HepG2 (cell line): ENCODE measurements at regions not wholly inside any gene's neighbourhood (a gene's known extent, or its start where the extent isn't known, plus 50 kb on each side); places are given as distances from the start of the nearest gene placed in this dataset.

Experiments used
- ATAC-seq: fragments of 200-7000 bp; cut with Tn5 transposase; 3 replicates; pipeline ENCODE4 v1.9.1; 2020; ENCODE audit warnings: mild to moderate bottlenecking, moderate library complexity
- BruUV-seq: library from RNA; stranded (reverse); fragments of 400-500 nt; replicated peaks from 2 replicates; lab custom pipeline; 2021; lab: Mats Ljungman, UMichigan
- CTCF ChIA-PET: fragments of 300-600 bp; formaldehyde crosslinking; extraction: SDS; loops from one replicate; lab custom pipeline; 2021; ENCODE audit warnings: low total read pairs, inconsistent platforms, low intra/inter-chr PET ratio; lab: Yijun Ruan, JAX
- POLR2A ChIA-PET: fragments of 350-600 bp; sonication (Branson Sonifier 250); formaldehyde crosslinking; loops from one replicate; lab custom pipeline; 2020; ENCODE audit warnings: antibody characterized with exemption, inconsistent platforms; lab: Yijun Ruan, JAX
- DNase-seq: peaks from one replicate; pipeline ENCODE4 v3.0.0-alpha.2; 2015; ENCODE audit warnings: low spot score
- FAIRE-seq: peaks from 3 replicates; lab custom pipeline; 2011; peaks lifted over from hg19 to GRCh38; lab: Jason Lieb, UNC
- H2AFZ ChIP-seq: one replicate; pipeline ENCODE4 v1.6.1; 2011; ENCODE audit warnings: low read length, inconsistent platforms
- H3K27ac ChIP-seq: fragments of 300-600 bp; 3 replicates; pipeline ENCODE4 v1.8.0; 2011; ENCODE audit warnings: mixed run types, mild to moderate bottlenecking, mixed read lengths, low read length, inconsistent platforms; ENCODE audit not compliant: insufficient read depth; ENCODE audit errors: extremely low read length
- H3K27me3 ChIP-seq, 2 experiments: fragments of 200-600 bp in 1 of 2; 2 replicates in 1 of 2; 3 replicates in 1 of 2; pipeline versions ENCODE4 v1.6.0 to v1.8.0; 2011; ENCODE audit warnings: low read length in 2 of 2, mild to moderate bottlenecking in 2 of 2, moderate library complexity in 2 of 2, inconsistent platforms in 1 of 2; ENCODE audit not compliant: insufficient read depth in 2 of 2, control insufficient read depth in 1 of 2
- H3K36me3 ChIP-seq, 2 experiments: fragments of 200-600 bp in 1 of 2; replicated peaks in 1 of 2; 2 replicates in 1 of 2; 3 replicates in 1 of 2; pipeline versions ENCODE4 v1.5.1 to v1.8.0; 2011; ENCODE audit warnings: low read length in 2 of 2, inconsistent platforms in 1 of 2; ENCODE audit not compliant: insufficient read depth in 2 of 2, control insufficient read depth in 1 of 2
- H3K4me1 ChIP-seq: 2 replicates; pipeline ENCODE4 v1.5.1; 2012; ENCODE audit warnings: low read length, inconsistent platforms; ENCODE audit not compliant: insufficient read depth
- H3K4me2 ChIP-seq: 2 replicates; pipeline ENCODE4 v1.6.0; 2011; ENCODE audit warnings: low read depth, low read length, inconsistent platforms
- H3K4me3 ChIP-seq, 3 experiments: fragments of 200-600 bp in 1 of 3; sonication (generic), shearing (Covaris generic) in 1 of 3; replicated peaks in 1 of 3; 2 replicates each; pipeline ENCODE4 v1.5.1; 2011 to 2016; ENCODE audit warnings: low read length in 3 of 3, inconsistent platforms in 2 of 3, low read depth in 2 of 3, mild to moderate bottlenecking in 2 of 3, control low read depth in 1 of 3, mixed read lengths in 1 of 3; ENCODE audit not compliant: insufficient read depth in 1 of 3
- H3K79me2 ChIP-seq: one replicate; pipeline ENCODE4 v1.6.1; 2011; ENCODE audit warnings: low read length, inconsistent platforms; ENCODE audit not compliant: insufficient read depth
- H3K9ac ChIP-seq: 2 replicates; pipeline ENCODE4 v1.6.0; 2011; ENCODE audit warnings: mild to moderate bottlenecking, low read depth, low read length, inconsistent platforms; ENCODE audit not compliant: insufficient read depth
- H3K9me3 ChIP-seq: 2 replicates; pipeline ENCODE4 v1.5.1; 2012; ENCODE audit warnings: mild to moderate bottlenecking, low read length
- H4K20me1 ChIP-seq: 2 replicates; pipeline ENCODE4 v1.6.0; 2011; ENCODE audit warnings: inconsistent platforms, mild to moderate bottlenecking, low read length, moderate library complexity; ENCODE audit not compliant: insufficient read depth
- BCL6 ChIP-seq: IDR thresholded peaks from 2 replicates; pipeline ENCODE4 v1.6.1; 2016; ENCODE audit warnings: missing genetic modification reagents, missing compliant biosample characterization
- CEBPG ChIP-seq: IDR thresholded peaks from 2 replicates; pipeline ENCODE4 v1.6.1; 2016
- HNF4A ChIP-seq: sonication (generic); formaldehyde crosslinking; IDR thresholded peaks from 2 replicates; pipeline ENCODE4 v1.4.0; 2020; ENCODE audit warnings: missing genetic modification reagents
- HOXA9 ChIP-seq: sonication (generic); formaldehyde crosslinking; IDR thresholded peaks from 2 replicates; pipeline ENCODE4 v1.8.1; 2022; ENCODE audit warnings: missing genetic modification reagents, mild to moderate bottlenecking, moderate library complexity, borderline replicate concordance
- HOXD1 ChIP-seq: sonication (generic); formaldehyde crosslinking; IDR thresholded peaks from 2 replicates; pipeline ENCODE4 v1.5.0; 2020; ENCODE audit warnings: missing genetic modification reagents
- JUN ChIP-seq: sonication (generic); formaldehyde crosslinking; IDR thresholded peaks from 2 replicates; pipeline ENCODE4 v1.4.0; 2020; ENCODE audit warnings: mild to moderate bottlenecking, missing genetic modification reagents
- MAZ ChIP-seq, 2 experiments: sonication (generic) in 1 of 2; formaldehyde crosslinking in 1 of 2; IDR thresholded peaks; 2 replicates each; pipeline versions ENCODE4 v1.5.0 to v1.6.1; 2012 to 2020; ENCODE audit warnings: low read depth in 2 of 2, mild to moderate bottlenecking in 2 of 2, borderline replicate concordance in 1 of 2, improper control_type of control experiment in 1 of 2, low read length in 1 of 2, missing genetic modification reagents in 1 of 2, moderate library complexity in 1 of 2
- MTERF4 ChIP-seq: sonication (generic); formaldehyde crosslinking; IDR thresholded peaks from 2 replicates; pipeline ENCODE4 v1.8.0; 2023; ENCODE audit warnings: mild to moderate bottlenecking, missing genetic modification reagents
- NFE2L1 ChIP-seq: sonication (generic); formaldehyde crosslinking; IDR thresholded peaks from 2 replicates; pipeline ENCODE4 v1.4.0; 2020; ENCODE audit warnings: missing genetic modification reagents, mild to moderate bottlenecking, borderline replicate concordance
- POGZ ChIP-seq: sonication (generic); formaldehyde crosslinking; IDR thresholded peaks from 2 replicates; pipeline ENCODE4 v1.4.0; 2020; ENCODE audit warnings: mild to moderate bottlenecking, missing genetic modification reagents
- SNAPC2 ChIP-seq: sonication (generic); formaldehyde crosslinking; IDR thresholded peaks from 2 replicates; pipeline ENCODE4 v1.8.1; 2022; ENCODE audit warnings: mild to moderate bottlenecking, missing genetic modification reagents
- TAF1 ChIP-seq: sonication (generic); formaldehyde crosslinking; IDR thresholded peaks from 2 replicates; pipeline ENCODE4 v1.4.0; 2020; ENCODE audit warnings: missing genetic modification reagents
- ZMAT3 ChIP-seq: sonication (generic); formaldehyde crosslinking; conservative IDR thresholded peaks from 2 replicates; pipeline ENCODE4 v1.7.0; 2021; ENCODE audit warnings: missing genetic modification reagents
- ZNF138 ChIP-seq: sonication (generic); formaldehyde crosslinking; IDR thresholded peaks from 2 replicates; pipeline ENCODE4 v1.5.0; 2020; ENCODE audit warnings: mild to moderate bottlenecking, low read depth, missing genetic modification reagents
- ZNF34 ChIP-seq: sonication (generic); formaldehyde crosslinking; IDR thresholded peaks from 2 replicates; pipeline ENCODE4 v1.4.0; 2020; ENCODE audit warnings: mild to moderate bottlenecking, missing genetic modification reagents, borderline replicate concordance
- ZNF547 ChIP-seq: sonication (generic); formaldehyde crosslinking; IDR thresholded peaks from 2 replicates; pipeline ENCODE4 v1.5.1; 2020; ENCODE audit warnings: mild to moderate bottlenecking, missing genetic modification reagents
- ZNF7 ChIP-seq: IDR thresholded peaks from 2 replicates; pipeline ENCODE4 v1.6.1; 2016; ENCODE audit warnings: missing biosample characterization, missing genetic modification reagents
- WGBS: methylation state at CpG from one replicate; pipeline ENCODE4 v1.1.6; 2017; ENCODE audit warnings: low lambda C conversion rate; 5-methylcytosine and 5-hydroxymethylcytosine counted together
- in situ Hi-C: cut with HindIII; loops from 2 replicates; pipeline ENCODE4 v1.10.0; 2017; ENCODE audit warnings: low pct_unique_long_range_greater_than_20kb; ENCODE audit not compliant: extremely low pct_ligation_motif_present
- intact Hi-C: fragments of 100-400 bp; cut with micrococcal nuclease; formaldehyde crosslinking; loops from one replicate; pipeline ENCODE4 v1.10.0; 2022; ENCODE audit not compliant: unreplicated experiment
- TF ChIP-seq, protein P1 (sequence below): sonication (generic); formaldehyde crosslinking; IDR thresholded peaks from 2 replicates; pipeline ENCODE4 v1.5.1; 2020; ENCODE audit warnings: mild to moderate bottlenecking, missing genetic modification reagents

- BruUV-seq = no TSS peak
- ATAC-seq = no peak
- ChIA-PET CTCF (no interaction called here), POLR2A (no interaction called here)
- H3K79me2 ChIP-seq = no peaks in the 10 kb centered on the region
- no peak overlapping the region for H3K4me2 ChIP-seq
- no peak overlapping the region for H3K9ac ChIP-seq
- in situ Hi-C loops (no loop called here), intact Hi-C loops (no loop called here)
- H3K27me3 ChIP-seq = no peaks in the 10 kb centered on the region
- H3K36me3 ChIP-seq = no peaks in the 10 kb centered on the region
- H2AFZ ChIP-seq = no peak overlapping the region
- no peaks in the 10 kb centered on the region for H4K20me1 ChIP-seq
- no peaks in the 10 kb centered on the region for H3K9me3 ChIP-seq
- no peak overlapping the region for H3K27ac ChIP-seq
- no peak overlapping the region for H3K4me3 ChIP-seq
- WGBS = 7% methylated on average over 7 of the region's 7 CpGs
- FAIRE-seq = no peak
- H3K4me1 ChIP-seq = no peaks in the 10 kb centered on the region
- no peak for DNase-seq
- TF ChIP-seq POGZ (no peak), JUN (CRISPR knock-in tag) (no peak), ZNF7 (CRISPR knock-in tag) (no peak), HOXD1 (no peak), HNF4A (CRISPR knock-in tag) (no peak), ZNF547 (CRISPR knock-in tag) (no peak), ZNF138 (CRISPR knock-in tag) (no peak), CEBPG (CRISPR knock-in tag) (no peak), NFE2L1 (CRISPR knock-in tag) (no peak), BCL6 (CRISPR knock-in tag) (no peak), MAZ (IDR thresholded peaks at IDR 0.05; ENCODE audit: borderline replicate concordance, low read depth, low read length) (no peak), MAZ (CRISPR knock-in tag; IDR thresholded peaks at IDR 0.05; ENCODE audit: low read depth) (no peak), HOXA9 (CRISPR knock-in tag) (no peak), SNAPC2 (CRISPR knock-in tag) (no peak), MTERF4 (CRISPR knock-in tag) (no peak), ZNF34 (CRISPR knock-in tag) (no peak), ZMAT3 (CRISPR knock-in tag) (no peak), TAF1 (CRISPR knock-in tag) (no peak)
- TF ChIP-seq, protein P1, sequence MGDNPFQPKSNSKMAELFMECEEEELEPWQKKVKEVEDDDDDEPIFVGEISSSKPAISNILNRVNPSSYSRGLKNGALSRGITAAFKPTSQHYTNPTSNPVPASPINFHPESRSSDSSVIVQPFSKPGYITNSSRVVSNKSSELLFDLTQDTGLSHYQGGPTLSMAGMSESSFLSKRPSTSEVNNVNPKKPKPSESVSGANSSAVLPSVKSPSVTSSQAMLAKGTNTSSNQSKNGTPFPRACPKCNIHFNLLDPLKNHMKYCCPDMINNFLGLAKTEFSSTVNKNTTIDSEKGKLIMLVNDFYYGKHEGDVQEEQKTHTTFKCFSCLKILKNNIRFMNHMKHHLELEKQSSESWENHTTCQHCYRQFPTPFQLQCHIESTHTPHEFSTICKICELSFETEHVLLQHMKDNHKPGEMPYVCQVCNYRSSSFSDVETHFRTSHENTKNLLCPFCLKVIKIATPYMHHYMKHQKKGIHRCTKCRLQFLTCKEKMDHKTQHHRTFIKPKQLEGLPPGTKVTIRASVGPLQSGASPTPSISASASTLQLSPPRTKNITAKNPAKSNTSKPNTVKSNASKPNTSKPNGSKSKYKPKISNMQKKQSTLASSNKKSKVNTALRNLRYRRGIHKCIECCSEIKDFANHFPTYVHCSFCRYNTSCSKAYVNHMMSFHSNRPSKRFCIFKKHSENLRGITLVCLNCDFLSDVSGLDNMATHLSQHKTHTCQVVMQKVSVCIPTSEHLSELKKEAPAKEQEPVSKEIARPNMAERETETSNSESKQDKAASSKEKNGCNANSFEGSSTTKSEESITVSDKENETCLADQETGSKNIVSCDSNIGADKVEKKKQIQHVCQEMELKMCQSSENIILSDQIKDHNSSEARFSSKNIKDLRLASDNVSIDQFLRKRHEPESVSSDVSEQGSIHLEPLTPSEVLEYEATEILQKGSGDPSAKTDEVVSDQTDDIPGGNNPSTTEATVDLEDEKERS (CRISPR knock-in tag) = no peak
These were observed 214.0 kb downstream of the SS18 start for GRCh38 chr18:25876330-25876948.
